GM18870 (cell line): ENCODE measurements at regions not wholly inside any gene's neighbourhood (a gene's known extent, or its start where the extent isn't known, plus 50 kb on each side); places are given as distances from the start of the nearest gene placed in this dataset.
"Not testable (repeated sequence)": the region's sequence is repeated elsewhere in the genome, so short reads cannot be mapped to it uniquely, and the experiment has no call there.

Experiments
- ATAC-seq: cut with Tn5 transposase; IDR thresholded peaks from one replicate; pipeline ENCODE4 v1.9.1; 2021; ENCODE audit warnings: moderate library complexity; ENCODE audit not compliant: unreplicated experiment

- not testable (repeated sequence) for ATAC-seq
These were observed 108.6 kb upstream of the POMZP3 start for GRCh38 chr7:76735668-76736067.

- ATAC-seq: not testable (repeated sequence)
These were observed 101.5 kb upstream of the POMZP3 start for GRCh38 chr7:76728571-76728974.

GRCh38 chr7:76723928-76724327, 96.8 kb upstream of the POMZP3 start:
- ATAC-seq: not testable (repeated sequence)

DNA sequence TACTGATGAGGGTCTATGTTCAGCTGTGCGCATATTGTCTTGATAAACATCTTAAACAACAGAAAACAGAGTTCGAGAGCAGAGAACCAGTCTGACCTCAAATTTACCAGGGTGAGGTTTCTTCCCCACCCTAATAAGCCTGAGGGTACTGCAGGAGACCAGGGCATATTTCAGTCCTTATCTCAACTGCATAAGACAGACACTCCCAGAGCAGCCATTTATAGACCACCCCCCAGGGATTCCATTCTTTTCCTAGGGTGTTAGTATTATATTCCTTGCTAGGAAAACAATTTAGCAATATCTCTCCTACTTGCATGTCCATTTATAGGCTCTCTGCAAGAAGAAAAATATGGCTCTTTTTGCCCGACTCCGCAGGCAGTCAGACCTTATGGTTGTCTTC, 89.5 kb upstream of the POMZP3 start:
- ATAC-seq: not testable (repeated sequence)

GRCh38 chr7:76712926-76713325, 85.8 kb upstream of the POMZP3 start:
- not testable (repeated sequence) for ATAC-seq

- ATAC-seq: not testable (repeated sequence)
These were observed 84.6 kb upstream of the POMZP3 start for GRCh38 chr7:76711648-76712047.

GRCh38 chr7:76709703-76710102, 82.6 kb upstream of the POMZP3 start:
- ATAC-seq: not testable (repeated sequence)

DNA sequence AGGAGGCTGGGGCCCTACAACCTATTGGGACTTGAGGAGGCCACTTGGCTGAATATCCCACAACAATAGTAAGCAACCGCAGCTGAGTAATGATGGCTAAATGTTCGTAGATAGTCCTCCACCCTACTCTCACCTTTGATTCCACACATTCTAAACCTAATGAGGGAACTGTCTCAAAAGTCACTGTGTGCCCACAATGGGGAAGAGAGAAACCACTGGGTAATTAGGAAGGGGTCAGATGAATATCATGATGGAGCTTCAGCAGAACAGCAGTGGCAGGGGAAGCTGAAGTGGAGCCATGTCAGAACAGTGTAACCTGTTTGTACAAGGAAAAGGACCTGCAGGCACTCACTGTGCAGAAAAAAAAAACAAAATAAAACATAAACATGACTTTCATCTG, 81.4 kb upstream of the POMZP3 start:
- not testable (repeated sequence) for ATAC-seq

DNA sequence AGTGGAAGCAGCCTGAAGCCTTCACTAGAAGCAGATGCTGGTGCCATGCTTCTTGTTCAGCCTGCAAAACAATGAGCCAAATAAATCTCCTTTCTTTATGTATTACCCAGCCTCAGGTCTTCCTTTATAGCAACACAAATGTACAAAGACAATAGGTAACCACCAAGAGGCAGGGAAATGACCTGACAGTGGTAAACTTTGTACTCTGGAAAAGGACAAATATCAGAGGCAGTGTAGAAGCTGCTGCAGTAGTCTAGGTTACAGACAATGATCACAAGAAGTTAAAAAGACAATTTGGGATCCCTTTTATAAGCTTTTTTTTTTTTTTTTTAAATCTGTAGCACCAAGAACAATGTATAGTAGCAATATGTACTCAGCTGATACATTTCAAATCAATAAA, 76.7 kb upstream of the POMZP3 start:
- ATAC-seq: not testable (repeated sequence)

- not testable (repeated sequence) for ATAC-seq
These were observed 59.2 kb upstream of the POMZP3 start for GRCh38 chr7:76686277-76686676.

DNA sequence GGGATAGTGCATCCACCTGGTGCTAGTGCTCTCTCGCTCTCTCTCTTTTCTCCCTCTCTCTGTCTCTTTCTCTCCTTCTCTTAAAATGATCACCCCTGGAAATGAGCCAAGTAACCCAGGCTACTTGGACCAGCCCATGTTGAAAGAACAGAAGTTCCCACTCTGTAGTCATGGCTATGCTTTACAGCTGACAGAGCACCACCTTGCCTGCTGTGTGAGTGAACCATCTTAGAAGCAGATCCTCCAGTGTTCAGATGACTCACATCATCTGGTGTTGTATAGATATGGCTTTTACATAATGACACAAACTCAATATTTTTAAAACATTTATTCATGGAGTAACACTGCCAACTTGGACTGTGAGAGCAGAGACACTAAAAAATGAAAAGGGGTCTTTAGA, 57.7 kb upstream of the POMZP3 start:
- not testable (repeated sequence) for ATAC-seq

DNA sequence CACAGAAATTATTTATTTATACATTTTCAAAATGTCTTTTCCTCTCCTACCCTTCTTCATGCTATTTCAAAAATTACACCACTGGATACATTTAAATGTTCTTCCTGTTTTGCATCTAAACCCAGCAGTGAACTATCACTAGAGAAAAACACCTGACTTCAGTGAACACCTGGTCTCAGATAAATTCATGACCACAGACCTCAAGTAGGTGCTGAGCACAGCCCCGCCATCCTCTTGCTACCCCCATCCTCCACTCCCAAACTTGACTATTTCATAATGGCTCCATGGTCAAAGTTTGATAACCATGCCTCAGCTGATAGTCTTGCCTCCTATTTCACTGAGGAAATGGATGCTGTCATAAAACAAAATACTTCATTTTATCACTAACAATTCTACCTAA, 56.6 kb upstream of the POMZP3 start:
- ATAC-seq: not testable (repeated sequence)

DNA sequence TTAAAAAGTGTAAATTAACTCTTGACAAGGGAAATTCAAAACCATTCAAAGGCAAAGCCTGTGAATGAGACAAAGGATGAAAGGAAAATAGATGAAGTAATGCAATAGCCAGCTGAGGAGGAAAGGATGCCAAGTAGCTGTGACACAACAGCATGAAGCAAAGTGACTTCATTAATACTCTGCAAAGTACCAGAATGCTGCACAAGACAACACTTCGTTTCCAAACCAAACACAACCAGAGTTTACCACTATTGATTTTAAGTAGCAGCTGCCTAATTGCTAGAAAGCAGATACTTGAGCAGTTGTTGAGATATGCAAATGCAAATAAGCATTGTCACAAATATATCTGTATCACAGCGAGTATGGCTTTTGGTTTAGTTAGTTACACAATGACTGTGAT, 54.7 kb upstream of the POMZP3 start:
- ATAC-seq: not testable (repeated sequence)

GRCh38 chr7:76679174-76679573, 52.1 kb upstream of the POMZP3 start:
- ATAC-seq: not testable (repeated sequence)

GRCh38 chr7:76678500-76678899, 51.4 kb upstream of the POMZP3 start:
- ATAC-seq: not testable (repeated sequence)

DNA sequence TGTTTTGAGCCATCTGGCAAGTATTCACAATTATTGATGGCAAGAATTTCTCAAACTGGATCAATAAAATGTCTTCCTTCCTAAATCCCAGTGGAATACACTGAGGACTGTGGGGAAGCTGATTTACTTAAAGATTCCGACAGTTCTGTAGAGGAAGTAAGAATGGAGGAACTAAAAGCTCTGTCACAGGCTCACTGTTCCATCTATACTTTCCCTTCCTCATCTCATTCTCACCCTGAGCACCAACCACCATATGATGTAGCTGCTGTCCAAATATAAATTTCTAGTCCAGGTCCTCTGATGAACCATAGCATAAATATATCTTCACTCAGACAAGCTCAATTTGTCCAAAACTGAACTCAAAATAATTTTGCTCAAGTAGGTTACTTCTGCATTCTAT, 49.8 kb upstream of the POMZP3 start:
- ATAC-seq: not testable (repeated sequence)
